IPS-NIHi7 (cell line): ENCODE measurements at regions not wholly inside any gene's neighbourhood (a gene's known extent, or its start where the extent isn't known, plus 50 kb on each side); places are given as distances from the start of the nearest gene placed in this dataset.
"Not testable (repeated sequence)": the region's sequence is repeated elsewhere in the genome, so short reads cannot be mapped to it uniquely, and the experiment has no call there.

ENCODE experiments used
- DNase-seq: peaks from one replicate; pipeline ENCODE4 v3.0.0; 2012; ENCODE audit warnings: mixed read lengths; ENCODE audit errors: extremely low spot score

GRCh38 chr1:196160066-196160795, 448.0 kb downstream of the KCNT2 start:
- no peak for DNase-seq

- DNase-seq: no peak
These were observed 452.7 kb downstream of the KCNT2 start for GRCh38 chr1:196155586-196155985.

- DNase-seq: no peak
These were observed 455.3 kb downstream of the KCNT2 start for GRCh38 chr1:196152975-196153374.

- no peak for DNase-seq
These were observed 456.2 kb downstream of the KCNT2 start for GRCh38 chr1:196152086-196152485.

DNA sequence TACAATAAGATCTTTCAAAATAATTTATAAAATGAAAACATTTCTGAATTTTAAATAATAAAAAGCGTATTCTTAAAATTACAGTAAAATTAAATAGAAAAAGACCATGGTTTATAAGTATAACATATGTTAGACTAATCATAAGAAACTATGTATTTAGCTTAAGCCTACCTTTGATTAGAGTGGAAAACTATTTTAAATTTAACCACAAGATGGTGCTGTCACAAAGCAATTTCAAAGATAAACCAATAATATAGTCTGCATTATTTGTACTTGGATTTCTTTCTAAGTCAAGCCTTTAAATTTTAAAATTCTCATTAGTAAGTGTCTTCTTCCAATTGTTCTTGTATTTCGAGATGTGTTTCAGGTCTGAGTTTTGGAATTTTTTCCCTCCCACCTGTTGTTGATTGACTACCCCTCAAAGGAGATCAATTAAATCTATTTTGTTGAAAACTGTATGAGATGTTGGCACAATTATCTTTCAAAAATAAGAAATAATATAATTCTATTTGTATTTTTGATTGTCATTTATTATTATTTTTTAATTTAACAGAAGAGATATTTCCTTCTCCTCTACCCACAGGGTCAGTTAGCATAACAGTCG, 459.8 kb downstream of the KCNT2 start:
- DNase-seq: no peak

DNA sequence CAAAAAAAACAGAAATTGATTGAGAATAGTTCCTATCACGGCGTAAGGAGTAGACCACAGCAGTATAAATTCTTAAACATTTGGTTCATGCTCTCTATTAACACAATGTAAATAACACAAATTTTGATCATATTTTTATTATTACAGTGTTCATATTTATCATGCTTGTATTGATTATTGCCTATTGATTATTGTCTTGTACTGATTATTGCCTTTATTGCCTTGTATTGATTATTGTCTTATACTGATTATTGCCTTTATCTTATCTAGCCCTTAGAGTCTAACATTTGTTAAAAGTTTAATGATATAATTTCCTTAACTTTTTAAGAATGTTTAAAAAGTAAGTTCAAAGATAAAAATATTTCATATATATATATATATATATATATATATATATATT, 460.7 kb downstream of the KCNT2 start:
- DNase-seq: no peak

- DNase-seq: not testable (repeated sequence)
These were observed 463.1 kb downstream of the KCNT2 start for GRCh38 chr1:196145151-196145550.

- no peak for DNase-seq
These were observed 463.7 kb downstream of the KCNT2 start for GRCh38 chr1:196144588-196144987.

DNA sequence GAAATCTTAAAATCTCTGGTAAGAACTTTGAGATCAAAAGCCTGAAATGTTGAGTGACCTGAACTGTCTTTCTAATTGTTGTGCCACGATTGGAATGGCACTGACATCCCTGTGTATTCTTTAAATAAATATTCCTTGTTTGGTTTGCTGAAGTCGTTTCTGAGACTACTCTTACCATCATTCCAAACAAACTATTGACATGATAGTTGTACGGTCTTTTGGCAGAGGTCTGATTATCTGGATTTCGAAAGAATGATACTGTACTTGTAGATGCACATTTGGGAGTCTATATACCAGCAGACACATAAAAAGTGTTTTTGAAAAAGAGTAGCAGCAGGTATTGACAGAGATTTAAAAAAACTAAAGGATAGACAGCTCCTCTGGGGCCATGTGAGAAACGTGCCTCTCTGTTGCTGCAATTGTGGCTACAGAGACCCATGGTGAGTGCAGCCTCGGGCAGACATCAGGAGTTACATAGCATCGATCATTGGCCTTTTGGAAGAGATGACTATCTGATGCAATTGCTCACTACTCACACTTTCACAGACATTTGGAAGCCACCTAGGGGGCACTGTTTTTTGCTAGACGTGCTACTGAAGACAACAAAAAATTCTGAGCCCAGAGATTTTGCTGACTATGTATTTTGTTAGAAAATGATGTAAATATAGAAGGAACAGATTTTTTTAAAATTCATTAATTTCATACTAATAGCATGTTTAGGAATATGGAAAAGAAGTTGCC, 464.5 kb downstream of the KCNT2 start:
- DNase-seq: peak; percentile 30

DNA sequence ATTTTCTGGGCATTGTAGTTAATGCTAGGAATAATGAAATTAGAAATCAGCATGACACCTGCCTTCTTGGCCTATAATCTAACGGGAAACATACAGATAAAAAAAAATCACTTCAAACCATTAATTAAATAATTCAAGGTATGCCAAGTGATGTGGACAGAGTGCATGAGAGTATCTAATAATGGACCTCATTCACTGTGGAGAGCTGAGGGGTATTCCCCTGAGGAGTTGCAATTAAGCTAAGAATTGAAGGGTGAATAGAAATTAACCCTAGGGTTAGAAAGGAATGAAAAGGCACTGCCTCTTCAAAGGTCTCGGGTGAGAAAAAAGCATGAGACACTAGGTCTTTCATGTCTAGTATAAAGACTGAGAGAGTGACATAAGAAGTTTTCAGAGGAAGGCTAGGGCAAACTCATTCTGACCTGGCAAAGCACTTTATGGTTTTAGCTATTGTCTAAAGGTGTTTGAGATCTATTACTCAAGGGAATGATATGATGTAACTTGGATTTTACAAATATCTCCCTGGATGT, 466.1 kb downstream of the KCNT2 start:
- no peak for DNase-seq

- no peak for DNase-seq
These were observed 471.8 kb downstream of the KCNT2 start for GRCh38 chr1:196136396-196136795.

- DNase-seq: no peak
These were observed 476.5 kb downstream of the KCNT2 start for GRCh38 chr1:196131691-196132090.

DNA sequence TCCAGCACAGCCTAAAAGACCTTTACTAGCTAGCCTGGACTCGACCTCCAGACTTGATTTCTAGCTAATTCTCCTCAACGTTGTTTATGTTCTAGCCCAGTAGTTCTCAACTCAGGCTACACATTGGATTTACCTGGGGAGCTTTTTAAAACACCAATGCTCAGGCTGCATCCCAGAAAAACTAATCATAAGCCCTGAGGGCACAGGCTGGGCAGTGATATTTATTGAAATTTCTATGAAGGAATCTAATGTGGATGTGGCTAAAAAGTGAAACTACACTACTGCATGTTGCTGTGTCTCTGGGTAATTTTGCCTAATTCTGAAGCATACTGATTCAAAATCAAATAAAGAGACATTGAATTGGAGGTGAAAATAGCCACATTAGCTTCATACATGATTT, 479.4 kb downstream of the KCNT2 start:
- DNase-seq: no peak

- DNase-seq: no peak
These were observed 487.1 kb downstream of the KCNT2 start for GRCh38 chr1:196121181-196121580.

DNA sequence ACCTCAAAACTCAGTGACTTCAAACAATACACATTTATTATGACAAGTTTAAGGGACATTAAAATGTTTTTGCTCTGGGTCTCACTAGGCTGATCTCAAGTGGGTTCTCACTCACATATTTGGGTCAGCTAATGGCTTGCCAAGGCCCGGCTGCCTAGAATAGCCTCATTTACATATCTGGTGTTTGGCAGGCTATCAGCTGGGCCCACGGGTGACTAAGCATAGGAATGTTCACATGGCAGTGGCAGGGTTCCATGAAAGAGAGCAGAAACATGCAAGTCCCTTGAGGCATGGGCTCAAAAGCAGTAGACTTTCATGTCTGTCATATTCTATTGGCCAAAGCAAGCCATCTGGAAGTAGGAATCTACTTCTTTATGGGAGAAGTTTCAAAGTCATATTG, 492.6 kb downstream of the KCNT2 start:
- DNase-seq: peak; percentile 8

- no peak for DNase-seq
These were observed 494.0 kb downstream of the KCNT2 start for GRCh38 chr1:196114193-196114592.

GRCh38 chr1:196108990-196109389, 499.2 kb downstream of the KCNT2 start:
- DNase-seq: not testable (repeated sequence)

GRCh38 chr1:196105901-196106300, 502.3 kb downstream of the KCNT2 start:
- no peak for DNase-seq

- no peak for DNase-seq
These were observed 505.4 kb downstream of the KCNT2 start for GRCh38 chr1:196102826-196103225.

GRCh38 chr1:196098000-196098399, 510.2 kb downstream of the KCNT2 start:
- DNase-seq: no peak

GRCh38 chr1:196094821-196095220, 513.4 kb downstream of the KCNT2 start:
- no peak for DNase-seq

DNA sequence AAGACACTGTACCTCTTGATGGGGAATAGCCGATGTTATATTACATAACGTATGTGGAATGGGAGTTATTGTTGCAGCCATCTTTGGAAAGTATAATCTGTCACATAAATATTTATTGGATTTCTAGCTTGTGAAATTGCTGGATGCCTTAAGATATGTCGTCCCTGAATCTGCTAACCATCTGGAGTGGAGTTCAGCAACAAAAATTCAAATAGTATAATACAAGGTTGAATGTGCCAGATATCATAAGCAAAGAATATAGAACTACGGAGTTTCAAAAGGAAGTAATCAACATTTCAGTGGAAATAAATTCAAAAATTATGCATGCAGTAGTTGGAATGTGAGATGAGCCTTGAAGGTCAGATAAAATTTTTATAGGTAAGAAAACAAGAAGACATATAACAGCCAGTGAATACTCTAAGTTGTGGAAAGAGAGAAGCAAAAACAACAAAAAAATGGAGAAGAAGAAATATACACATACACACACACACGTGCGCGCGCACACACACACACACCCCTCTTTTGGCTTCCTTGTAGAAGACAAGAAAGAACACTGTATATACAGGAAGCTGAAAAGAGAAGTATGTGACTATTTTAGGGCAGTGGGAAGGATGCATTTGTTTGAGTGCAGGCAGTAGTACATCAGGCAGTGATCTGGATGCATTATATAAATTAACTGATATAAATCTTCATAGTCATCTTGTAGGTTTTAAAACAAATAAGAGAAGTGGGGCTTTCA, 516.7 kb downstream of the KCNT2 start:
- DNase-seq: no peak
